ENCODE measurements at regions not wholly inside any gene's neighbourhood (a gene's known extent, or its start where the extent isn't known, plus 50 kb on each side); places are given as distances from the start of the nearest gene placed in this dataset.
"Not testable (repeated sequence)": the region's sequence is repeated elsewhere in the genome, so short reads cannot be mapped to it uniquely, and the experiment has no call there.

DNA sequence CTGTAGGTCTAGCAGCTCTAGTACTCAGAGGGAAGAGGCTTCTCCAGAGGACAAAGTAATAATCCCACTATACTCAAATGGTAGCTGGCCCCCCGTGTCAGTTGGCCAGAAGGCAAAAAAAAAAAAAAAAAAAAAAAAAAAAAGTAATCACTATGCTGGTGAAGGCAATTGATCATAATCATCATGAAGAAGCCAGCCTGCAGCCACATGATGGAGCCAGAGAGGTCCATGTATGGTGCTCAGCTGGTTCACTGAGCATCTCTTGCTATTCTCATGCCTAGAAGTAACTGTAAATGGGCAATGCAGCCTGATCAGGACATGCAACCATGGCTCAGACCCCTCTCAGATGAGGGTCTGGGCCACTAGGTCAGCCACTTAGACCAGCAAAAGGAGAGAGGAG lies 378.8 kb downstream of the MED13L start:
- DNase-seq (ENCODE audit: low spot score), result no peak

DNA sequence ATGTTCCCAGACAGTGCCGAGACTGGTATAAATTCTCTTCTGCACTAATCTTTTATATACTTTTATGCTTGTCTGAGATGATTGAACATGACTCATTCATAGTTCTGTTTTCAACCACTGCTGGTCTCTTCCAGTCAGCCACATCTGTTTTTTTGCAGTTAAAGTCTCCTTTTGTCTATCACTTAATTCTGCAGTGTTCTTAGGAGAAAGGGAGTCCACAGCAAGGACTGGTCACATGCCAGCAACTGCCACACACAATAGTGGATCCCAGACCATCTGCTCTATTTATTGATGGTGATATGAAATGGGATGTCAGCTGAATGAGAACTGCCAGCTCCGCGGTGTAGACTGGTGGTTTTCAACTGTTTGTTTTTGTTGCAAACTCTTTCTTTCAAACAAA lies 379.8 kb downstream of the MED13L start:
- DNase-seq (ENCODE audit: low spot score), result no peak

DNA sequence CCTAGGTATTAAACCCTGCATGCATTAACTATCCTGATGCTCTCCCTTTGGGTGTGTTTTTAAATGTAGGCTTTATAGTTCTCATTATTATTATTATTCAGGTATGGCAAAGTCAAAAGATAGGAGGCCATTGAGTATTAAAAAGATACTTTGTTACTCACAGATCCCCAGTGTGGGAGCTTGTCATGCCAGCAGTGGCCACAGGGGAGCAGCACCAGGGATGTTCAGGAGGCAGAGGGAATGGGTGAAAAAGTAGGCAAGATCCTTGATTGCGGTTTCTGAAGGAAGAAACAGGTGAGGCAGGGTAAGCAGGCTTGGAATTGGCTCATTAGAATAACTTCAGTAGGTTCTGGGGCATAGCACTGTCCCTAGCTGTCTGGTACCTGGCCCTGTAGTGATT lies 382.2 kb downstream of the MED13L start:
- peak; percentile 4 for DNase-seq (ENCODE audit: low spot score)

DNA sequence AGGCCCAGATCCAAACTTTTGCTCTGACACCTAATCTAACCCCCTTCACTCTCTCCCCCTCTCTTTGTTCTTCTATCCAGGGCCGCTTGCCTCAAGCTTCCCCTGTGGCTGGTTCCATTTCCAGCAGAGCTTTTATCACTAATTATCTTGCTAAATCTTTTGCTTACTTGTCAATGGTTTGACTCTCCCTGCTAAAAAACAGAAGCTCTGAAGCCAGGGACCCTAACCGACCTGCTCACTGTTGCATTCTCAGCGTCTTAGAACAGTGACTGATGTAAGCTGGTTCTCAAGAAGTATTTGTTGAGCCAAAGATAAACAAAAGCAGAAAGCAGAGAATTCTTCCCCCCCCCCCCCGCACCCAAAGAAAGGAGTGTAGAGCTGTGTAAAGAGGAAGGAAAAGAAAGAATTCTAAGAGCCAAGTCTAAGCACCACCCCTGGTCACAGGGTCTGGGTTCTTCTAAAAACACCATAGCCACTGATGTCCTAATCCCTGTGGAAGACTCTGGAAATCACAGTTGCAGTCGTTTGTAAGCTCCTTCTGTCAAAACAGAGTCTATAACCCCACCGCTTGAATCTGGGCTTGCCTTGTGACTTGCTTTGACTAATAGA lies 385.8 kb downstream of the MED13L start:
- DNase-seq (ENCODE audit: low spot score), result no peak

DNA sequence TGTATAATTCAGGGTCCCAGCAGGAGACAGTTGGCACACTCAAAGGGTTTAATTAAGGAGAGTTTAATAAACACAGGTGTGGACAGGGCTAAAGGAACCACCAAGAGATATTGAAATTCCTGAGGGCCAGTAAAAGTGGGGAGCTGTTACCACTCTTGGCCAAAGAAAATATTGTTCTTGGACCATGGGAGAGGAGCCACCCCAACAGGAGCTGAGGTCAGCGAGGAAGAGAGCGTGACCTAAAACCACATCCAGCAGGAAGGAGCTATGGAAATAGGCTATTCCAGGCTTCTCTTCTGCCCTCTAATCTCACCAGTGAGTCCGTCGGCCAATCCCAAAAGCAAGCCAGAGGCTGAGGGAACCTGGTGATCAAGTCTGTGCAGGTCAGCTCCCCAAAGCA lies 390.8 kb downstream of the MED13L start:
- no peak for DNase-seq (ENCODE audit: low spot score)

DNA sequence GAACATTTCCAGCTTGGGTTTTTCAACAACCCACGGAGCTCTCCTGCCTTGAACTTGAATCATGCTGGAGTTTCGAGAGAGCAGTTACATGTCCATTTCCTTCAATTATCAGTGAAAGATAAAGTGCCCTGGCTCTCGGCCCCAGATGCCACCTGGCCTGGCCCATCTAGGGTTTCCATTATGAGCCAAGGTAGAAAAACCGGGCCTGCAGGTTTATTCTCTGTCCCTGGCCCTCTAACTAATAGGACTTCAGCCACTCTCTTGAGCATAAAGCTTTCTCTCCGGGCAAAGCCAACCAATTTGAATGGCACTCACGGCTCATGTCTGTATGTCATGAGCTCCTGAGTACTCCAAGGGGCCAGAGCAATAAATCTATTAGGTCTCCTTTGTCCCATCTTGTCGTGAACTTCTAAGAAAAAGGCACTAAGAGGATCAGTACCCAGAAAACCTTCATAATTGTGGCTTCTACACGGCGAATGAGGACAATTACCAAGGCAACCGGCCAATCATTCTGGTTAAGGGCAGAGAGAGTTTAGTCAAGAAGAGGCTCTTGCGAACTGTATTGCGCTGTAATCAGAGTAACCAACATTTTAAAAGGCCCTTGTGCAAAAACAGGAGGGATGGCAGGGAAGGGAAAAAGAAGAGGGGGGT lies 392.3 kb downstream of the MED13L start:
- no peak for DNase-seq (ENCODE audit: low spot score)

DNA sequence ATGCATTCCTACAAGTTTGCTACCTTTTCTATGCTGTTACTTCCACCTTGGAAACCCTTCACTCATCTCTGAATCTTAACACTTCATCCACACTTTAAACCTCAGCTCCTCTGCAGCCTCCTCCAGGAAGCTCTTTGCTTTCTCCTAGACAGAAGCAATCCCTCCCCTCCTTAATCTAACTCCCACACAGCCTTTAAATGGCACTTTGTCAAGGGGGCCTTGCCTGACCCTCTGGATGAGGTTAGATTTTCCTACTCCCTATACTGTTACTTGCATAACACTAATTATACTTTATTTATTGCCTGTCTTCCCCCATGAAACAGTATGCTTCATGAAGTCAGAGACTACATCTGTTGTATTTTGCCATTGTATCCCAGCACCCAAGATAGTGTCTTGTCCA lies 394.6 kb downstream of the MED13L start:
- DNase-seq (ENCODE audit: low spot score), result no peak

DNA sequence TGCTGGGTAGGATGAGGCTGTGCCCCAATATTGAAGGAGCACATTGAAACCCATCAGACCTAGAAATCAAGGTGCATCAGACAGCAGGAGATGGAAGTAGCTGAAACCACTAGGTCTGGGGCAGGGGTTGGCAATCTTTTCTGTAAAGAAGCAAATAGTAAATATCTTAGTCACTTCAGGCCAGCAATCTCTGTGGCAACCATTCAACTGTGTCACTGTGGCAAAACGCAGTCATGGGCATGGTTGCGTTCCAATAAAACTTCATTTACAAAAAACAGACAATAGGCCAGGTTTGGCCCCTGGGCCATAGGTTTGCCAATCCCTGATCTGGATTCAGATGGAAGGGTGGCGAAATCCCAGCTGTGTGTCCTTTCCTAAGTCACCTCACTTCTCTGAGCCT lies 397.3 kb downstream of the MED13L start:
- no peak for DNase-seq (ENCODE audit: low spot score)

DNA sequence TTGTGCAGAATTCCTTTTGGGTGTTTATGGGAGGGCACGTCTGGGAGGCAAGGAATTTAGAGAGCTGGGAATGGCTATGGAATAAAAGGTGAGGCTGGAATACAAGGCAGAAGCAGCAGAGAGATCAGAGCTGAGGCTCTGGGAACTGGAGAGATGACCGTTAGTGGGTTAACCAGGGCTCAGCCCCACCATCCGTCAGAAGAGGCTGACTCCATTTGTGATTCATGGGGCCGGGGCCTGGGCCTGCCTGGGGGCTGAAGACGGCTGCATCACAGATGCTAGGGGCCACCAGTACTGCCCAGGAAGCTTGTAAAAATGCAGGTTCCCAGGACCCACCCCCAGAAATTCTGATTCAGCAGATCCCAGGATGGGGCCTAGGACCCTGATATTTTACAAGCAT lies 398.1 kb downstream of the MED13L start:
- DNase-seq (ENCODE audit: low spot score), result no peak

DNA sequence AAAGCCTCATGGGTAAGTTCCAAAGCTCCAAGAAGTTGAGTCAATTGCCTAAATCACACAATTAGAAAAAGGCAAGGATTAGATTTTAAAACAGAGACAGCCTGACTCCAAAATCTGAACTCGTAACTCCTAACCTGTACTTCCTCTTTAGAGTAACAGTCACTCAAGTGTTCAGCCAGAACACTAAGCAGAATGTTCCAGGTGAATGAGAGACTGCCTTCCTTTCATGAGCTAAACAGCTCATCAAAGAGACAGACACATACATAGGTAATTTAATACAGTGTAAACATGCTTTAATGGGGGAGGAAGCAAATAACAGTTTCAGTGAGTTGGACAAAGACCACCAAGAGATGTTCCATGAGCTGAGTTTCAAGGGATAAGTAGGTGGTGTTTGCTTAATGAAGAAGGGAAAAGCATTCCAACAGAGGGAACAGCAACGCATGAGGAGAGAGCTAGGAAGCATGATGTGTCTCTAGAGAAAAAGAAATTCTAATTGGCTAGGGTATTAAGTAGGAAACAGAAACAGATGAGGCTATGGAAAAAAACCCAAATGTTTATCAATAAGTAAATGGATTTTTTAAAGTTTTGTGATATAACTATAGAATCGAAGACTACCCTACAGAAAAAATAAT lies 403.9 kb downstream of the MED13L start:
- no peak for DNase-seq (ENCODE audit: low spot score)

DNA sequence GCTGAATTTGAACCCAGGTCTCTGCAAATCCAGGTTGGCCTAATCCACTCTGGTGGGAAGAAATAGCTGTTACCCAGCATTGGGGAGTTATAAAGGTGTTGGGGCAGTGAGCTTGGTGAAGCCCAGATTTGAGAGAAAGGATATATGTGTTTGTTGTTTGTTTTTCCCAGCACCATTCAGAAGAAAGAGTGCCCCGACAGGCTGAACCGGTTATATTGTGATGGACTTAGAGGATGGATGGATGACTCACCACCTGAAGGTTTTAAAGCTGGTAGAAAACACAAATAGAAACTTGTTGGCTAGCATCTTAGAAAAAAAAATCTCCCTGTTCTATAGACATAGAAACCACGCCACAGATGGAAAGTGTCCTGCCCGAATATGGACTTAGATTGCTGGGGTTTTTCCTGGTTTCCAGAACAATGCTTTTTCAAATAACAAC lies 404.6 kb downstream of the MED13L start:
- no peak for DNase-seq (ENCODE audit: low spot score)

DNA sequence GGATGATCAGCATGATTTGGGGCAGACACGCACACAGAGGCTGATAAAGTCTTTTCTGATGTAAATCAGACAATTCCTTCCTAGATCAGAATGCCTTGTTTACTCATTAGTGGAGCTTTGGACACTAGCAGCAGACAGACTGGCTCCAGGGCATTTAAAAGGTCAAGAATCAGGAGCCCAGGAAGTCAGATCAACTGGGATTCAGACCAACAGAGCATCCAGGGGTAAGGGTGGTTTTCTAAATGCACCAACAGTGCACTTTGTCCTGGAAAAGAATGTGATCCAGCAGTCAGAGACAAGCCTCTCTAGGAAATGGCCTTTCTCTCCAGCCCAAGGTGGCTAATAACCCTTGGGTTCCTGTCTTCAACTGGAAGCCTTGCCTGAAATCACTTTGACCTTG lies 405.3 kb downstream of the MED13L start:
- DNase-seq (ENCODE audit: low spot score), result no peak

DNA sequence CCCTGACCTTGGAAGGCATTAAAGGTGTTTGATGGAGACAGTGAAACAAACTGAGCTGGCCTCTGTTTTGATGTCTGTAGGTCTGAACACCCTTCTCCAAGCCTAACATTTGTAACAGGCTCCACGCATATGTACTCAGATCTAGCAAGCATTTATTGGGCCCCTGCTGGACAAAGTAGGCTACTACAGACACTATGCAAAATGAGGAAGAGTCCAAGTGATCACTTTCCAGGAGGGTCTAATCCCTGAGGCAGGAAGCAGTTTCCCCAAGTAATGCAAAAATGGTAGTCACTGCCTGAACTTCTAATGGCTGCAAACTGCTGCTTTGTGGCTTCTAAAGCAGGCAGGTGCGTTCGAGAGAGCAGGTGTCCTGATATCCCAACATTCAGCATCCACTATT lies 405.8 kb downstream of the MED13L start:
- peak; percentile 69 for DNase-seq (ENCODE audit: low spot score)

DNA sequence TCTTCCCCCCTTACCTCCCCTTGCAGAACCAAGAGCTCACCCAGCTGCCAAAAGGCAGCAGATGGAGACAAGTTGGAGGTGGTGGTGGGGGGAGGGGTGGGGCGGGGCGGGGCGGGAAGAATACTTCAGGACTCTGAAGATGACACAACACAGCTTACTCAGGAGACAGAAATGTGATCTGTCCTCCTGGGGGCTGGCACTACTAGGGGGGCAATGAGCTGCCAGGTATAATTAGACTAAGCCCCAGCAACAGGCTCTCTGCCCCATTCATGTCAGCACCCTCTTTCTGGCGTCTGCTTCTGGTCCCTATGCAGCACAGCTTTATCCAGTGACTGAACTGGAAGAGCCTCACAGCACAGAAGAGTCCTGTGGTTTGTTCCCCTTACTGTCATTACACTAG lies 407.0 kb downstream of the MED13L start:
- no peak for DNase-seq (ENCODE audit: low spot score)

DNA sequence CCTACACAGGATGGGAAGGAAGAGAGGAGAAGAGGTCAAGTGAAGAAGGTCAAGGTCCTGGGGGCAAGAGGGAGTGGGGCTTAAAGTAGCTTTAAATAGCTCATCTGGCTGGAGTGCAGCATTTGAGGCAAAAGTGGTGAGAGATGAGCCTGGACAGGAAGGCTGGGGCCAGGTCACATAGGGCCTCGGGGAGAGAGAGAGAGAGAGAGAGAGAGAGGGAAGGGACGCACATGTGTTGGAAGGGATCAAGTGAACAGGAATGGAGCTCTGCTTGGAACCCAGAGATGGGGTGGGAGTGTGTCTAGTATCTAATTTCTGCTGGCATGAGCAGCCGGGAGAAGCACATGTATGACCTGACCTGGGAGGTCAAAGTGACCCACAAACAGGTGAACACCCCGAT lies 407.5 kb downstream of the MED13L start:
- DNase-seq (ENCODE audit: low spot score), result no peak

DNA sequence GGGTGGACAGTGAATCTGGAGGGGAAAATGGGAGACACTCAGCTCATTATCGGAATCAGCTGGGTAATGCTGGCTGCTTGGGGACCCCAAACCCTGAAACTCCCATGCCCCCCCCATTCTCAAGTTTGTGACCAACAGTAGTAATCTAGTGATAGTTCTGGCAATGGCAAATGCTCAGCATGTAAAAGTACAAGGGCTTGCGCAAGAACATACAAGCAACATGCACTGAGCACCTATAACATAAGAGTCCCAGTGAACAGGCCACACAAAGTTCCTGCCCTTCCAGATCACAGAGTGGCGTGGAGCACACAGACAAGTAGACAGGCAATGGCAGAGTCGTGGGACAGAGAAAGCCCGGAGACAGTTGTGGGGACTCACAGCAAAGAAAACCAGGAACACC lies 407.9 kb downstream of the MED13L start:
- DNase-seq (ENCODE audit: low spot score), result no peak

DNA sequence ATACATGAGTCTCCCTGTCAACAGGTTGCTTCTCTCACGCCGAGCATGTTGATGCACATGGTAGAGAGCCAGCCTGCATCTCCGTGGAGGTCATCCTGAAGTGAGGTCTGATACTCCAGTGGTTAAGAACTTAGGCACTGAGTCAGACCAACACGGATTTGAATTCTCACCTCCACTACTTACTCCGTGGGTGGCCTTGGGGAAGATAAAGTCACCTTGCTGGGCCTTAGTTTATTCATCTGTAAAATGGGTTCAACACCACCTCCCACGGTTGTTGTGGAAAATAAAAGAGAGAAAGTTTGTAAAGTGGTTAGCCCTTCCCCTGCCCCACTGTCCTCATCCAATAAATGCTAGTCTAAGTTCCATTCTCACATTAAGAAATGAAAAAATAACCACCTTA lies 408.9 kb downstream of the MED13L start:
- no peak for DNase-seq (ENCODE audit: low spot score)

DNA sequence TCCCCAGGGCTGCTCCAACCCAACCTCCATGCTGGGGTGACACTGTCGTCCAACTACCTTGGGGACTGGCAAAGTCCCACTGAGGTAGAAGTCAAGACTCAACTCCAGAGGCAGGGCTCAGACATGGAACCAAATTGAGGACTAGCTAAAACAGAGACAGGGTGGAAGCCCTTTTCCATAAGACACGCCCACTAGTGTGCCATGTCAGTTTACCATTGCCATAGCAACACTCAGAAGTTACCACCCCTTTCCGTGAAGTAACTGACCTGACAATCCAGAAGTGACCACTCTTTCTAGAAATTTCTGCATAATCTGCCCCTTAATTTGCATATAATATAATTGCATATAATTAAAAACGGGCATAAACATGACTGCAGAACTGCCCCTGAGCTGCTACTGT lies 409.6 kb downstream of the MED13L start:
- DNase-seq (ENCODE audit: low spot score), result no peak

DNA sequence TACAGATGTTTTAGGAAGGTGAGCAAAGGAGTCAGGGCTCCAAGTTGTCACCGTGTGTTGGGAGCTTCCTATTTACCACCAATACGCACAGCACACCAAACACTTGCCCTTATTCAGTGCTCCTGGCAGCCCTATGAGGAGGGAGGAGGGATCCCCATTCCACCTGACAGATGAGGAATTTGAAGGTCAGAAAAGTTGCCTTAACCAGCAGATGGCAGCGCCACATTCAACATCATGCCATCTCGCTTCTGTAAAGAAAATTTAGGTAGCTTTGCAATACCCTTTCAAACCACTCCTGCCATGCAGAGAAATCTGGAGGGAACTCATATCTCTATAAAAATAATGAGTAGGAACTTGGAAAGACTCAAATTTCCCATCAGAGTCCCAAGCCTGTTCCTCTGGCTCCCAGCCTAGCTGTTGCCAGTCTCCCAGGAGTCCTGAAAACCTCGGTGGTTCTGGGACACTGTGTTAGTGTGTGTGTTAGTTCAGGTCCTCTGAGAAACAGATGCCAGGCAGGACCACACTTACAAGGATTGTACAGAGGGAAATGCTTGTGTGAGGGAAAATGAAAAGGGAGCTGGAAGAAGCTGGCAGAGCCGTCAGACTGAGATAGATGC lies 410.5 kb downstream of the MED13L start:
- no peak for DNase-seq (ENCODE audit: low spot score)

DNA sequence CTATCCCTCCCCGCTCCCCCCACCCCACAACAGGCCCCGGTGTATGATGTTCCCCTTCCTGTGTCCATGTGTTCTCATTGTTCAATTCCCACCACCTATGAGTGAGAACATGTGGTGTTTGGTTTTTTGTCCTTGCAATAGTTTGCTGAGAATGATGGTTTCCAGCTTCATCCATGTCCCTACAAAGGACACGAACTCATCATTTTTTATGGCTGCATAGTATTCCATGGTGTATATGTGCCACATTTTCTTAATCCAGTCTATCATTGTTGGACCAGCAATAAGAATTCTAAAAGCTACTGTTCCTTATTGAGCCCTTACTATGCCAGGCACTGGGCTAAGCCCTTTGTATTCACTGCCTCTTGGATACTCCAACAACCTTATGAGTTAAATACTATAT lies 411.2 kb downstream of the MED13L start:
- not testable (repeated sequence) for DNase-seq (ENCODE audit: low spot score)

DNA sequence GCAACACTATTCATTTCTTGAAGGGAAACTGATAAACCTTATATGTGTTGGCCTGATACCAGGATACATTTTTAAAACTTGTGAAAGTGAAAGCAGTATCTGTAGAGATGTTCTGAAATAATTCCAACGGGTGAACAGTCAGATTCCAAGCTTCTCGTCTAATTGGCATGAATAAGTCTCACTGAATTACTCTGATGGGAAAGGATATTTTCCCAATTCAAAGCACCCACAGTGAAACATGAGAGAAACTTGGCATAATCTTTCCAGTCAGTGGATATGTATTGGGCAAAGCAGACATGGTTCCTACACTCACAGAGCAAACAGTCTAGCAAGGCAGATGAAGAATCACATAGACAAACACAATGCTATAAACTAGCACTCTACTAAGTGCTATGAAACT lies 413.1 kb downstream of the MED13L start:
- no peak for DNase-seq (ENCODE audit: low spot score)

DNA sequence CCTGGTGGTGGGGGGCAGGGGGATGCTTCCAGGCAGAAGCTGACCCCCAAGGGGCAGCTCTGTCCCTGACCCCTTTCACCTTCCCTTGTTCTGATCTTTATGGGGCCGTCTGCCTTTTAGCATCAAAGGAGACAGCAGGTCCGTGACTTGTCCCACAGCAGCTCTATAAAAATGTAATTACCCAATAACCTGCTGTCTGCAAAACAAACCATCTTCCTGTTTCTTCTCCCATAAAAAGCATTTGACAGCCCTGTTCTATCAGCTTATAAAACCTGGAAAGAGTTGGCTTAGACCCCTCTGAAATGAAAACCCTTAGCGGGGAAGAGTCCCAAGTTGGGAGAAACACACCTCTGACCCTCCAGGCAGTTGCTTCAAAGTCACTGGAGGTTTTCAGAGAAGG lies 416.9 kb downstream of the MED13L start:
- no peak for DNase-seq (ENCODE audit: low spot score)

DNA sequence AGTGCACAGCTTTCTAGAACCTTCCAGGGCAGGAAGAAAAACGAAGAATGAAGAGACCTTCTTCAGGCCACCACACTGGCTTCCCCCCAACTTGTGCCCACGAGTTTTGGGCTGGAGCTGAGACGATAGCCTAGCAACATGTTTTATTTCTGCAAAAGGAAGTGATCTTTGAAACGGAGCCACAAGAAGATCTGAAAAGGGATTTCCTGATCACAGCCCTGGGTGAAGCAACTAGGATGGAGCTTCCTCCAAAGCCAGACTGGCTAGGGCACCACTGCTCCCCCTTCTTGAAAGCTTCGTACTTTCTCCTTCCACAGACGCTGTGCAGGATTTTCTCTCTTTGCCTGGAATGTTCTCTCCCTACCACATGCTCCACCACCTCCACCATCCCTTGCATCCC lies 418.3 kb downstream of the MED13L start:
- DNase-seq (ENCODE audit: low spot score), result no peak
